ENCODE measurements at regions not wholly inside any gene's neighbourhood (a gene's known extent, or its start where the extent isn't known, plus 50 kb on each side); places are given as distances from the start of the nearest gene placed in this dataset.

GRCh38 chr9:71242081-71242480 is 120.7 kb upstream of the TRPM3 start:
- Histone ChIP-seq H3K4me3 (ENCODE audit: low read length in 2 of 2) (no peak overlapping the region), H3K27me3 (ENCODE audit: control insufficient read depth in 2 of 2, insufficient read depth in 2 of 2, low read length in 2 of 2) (no peaks in the 10 kb centered on the region), H3K9ac (ENCODE audit: low read depth in 1 of 2, low read length in 2 of 2) (no peak overlapping the region), H3K27ac (ENCODE audit: low read depth in 2 of 2, low read length in 2 of 2) (no peak overlapping the region), H3K9me3 (ENCODE audit: control insufficient read depth in 2 of 2, low read length in 2 of 2) (no peaks in the 10 kb centered on the region), H3K36me3 (ENCODE audit: control insufficient read depth in 2 of 2, insufficient read depth in 2 of 2, low read length in 2 of 2) (no peaks in the 10 kb centered on the region), H3K4me1 (ENCODE audit: control insufficient read depth in 2 of 2, insufficient read depth in 2 of 2, low read length in 2 of 2) (no peaks in the 10 kb centered on the region)

GRCh38 chr9:71237051-71237450 is 115.6 kb upstream of the TRPM3 start:
- Histone ChIP-seq H3K4me3 (ENCODE audit: low read length in 2 of 2) (no peak overlapping the region), H3K27ac (ENCODE audit: low read depth in 2 of 2, low read length in 2 of 2) (no peak overlapping the region), H3K4me1 (ENCODE audit: control insufficient read depth in 2 of 2, insufficient read depth in 2 of 2, low read length in 2 of 2) (no peaks in the 10 kb centered on the region), H3K27me3 (ENCODE audit: control insufficient read depth in 2 of 2, insufficient read depth in 2 of 2, low read length in 2 of 2) (no peaks in the 10 kb centered on the region), H3K36me3 (ENCODE audit: control insufficient read depth in 2 of 2, insufficient read depth in 2 of 2, low read length in 2 of 2) (no peaks in the 10 kb centered on the region), H3K9ac (ENCODE audit: low read depth in 1 of 2, low read length in 2 of 2) (no peak overlapping the region), H3K9me3 (ENCODE audit: control insufficient read depth in 2 of 2, low read length in 2 of 2) (no peaks in the 10 kb centered on the region)

GRCh38 chr9:71233646-71234045 is 112.2 kb upstream of the TRPM3 start:
- Histone ChIP-seq H3K9me3 (ENCODE audit: control insufficient read depth in 2 of 2, low read length in 2 of 2) (no peaks in the 10 kb centered on the region), H3K4me3 (ENCODE audit: low read length in 2 of 2) (no peak overlapping the region), H3K27me3 (ENCODE audit: control insufficient read depth in 2 of 2, insufficient read depth in 2 of 2, low read length in 2 of 2) (no peaks in the 10 kb centered on the region)

GRCh38 chr9:71223953-71224538 is 102.6 kb upstream of the TRPM3 start:
- Histone ChIP-seq H3K36me3 (ENCODE audit: control insufficient read depth in 2 of 2, insufficient read depth in 2 of 2, low read length in 2 of 2) (no peaks in the 10 kb centered on the region), H3K9me3 (ENCODE audit: control insufficient read depth in 2 of 2, low read length in 2 of 2) (no peaks in the 10 kb centered on the region), H3K9ac (ENCODE audit: low read depth in 1 of 2, low read length in 2 of 2) (no peak overlapping the region), H3K4me1 (ENCODE audit: control insufficient read depth in 2 of 2, insufficient read depth in 2 of 2, low read length in 2 of 2) (no peaks in the 10 kb centered on the region), H3K27ac (ENCODE audit: low read depth in 2 of 2, low read length in 2 of 2) (no peak overlapping the region), H3K4me3 (ENCODE audit: low read length in 2 of 2) (no peak overlapping the region), H3K27me3 (ENCODE audit: control insufficient read depth in 2 of 2, insufficient read depth in 2 of 2, low read length in 2 of 2) (no peaks in the 10 kb centered on the region)

More at GRCh38 chr9:71233646-71234045, 112.2 kb upstream of the TRPM3 start:
- Histone ChIP-seq H3K36me3 (ENCODE audit: control insufficient read depth in 2 of 2, insufficient read depth in 2 of 2, low read length in 2 of 2) (no peaks in the 10 kb centered on the region), H3K27ac (ENCODE audit: low read depth in 2 of 2, low read length in 2 of 2) (no peak overlapping the region), H3K9ac (ENCODE audit: low read depth in 1 of 2, low read length in 2 of 2) (no peak overlapping the region), H3K4me1 (ENCODE audit: control insufficient read depth in 2 of 2, insufficient read depth in 2 of 2, low read length in 2 of 2) (no peaks in the 10 kb centered on the region)

- Histone ChIP-seq H3K9me3 (ENCODE audit: control insufficient read depth in 2 of 2, low read length in 2 of 2) (no peaks in the 10 kb centered on the region), H3K4me3 (ENCODE audit: low read length in 2 of 2) (no peak overlapping the region), H3K9ac (ENCODE audit: low read depth in 1 of 2, low read length in 2 of 2) (no peak overlapping the region), H3K4me1 (ENCODE audit: control insufficient read depth in 2 of 2, insufficient read depth in 2 of 2, low read length in 2 of 2) (no peaks in the 10 kb centered on the region), H3K27ac (ENCODE audit: low read depth in 2 of 2, low read length in 2 of 2) (no peak overlapping the region), H3K27me3 (ENCODE audit: control insufficient read depth in 2 of 2, insufficient read depth in 2 of 2, low read length in 2 of 2) (no peaks in the 10 kb centered on the region), H3K36me3 (ENCODE audit: control insufficient read depth in 2 of 2, insufficient read depth in 2 of 2, low read length in 2 of 2) (no peaks in the 10 kb centered on the region)
Observed at GRCh38 chr9:71218774-71219173, 97.4 kb upstream of the TRPM3 start.

- no peak overlapping the region for H3K9ac ChIP-seq (ENCODE audit: low read depth in 1 of 2, low read length in 2 of 2)
- no peak overlapping the region for H3K4me3 ChIP-seq (ENCODE audit: low read length in 2 of 2)
Observed at GRCh38 chr9:71213633-71214032, 92.2 kb upstream of the TRPM3 start.

GRCh38 chr9:71210326-71210725 is 88.9 kb upstream of the TRPM3 start:
- Histone ChIP-seq H3K27me3 (ENCODE audit: control insufficient read depth in 2 of 2, insufficient read depth in 2 of 2, low read length in 2 of 2) (no peaks in the 10 kb centered on the region), H3K36me3 (ENCODE audit: control insufficient read depth in 2 of 2, insufficient read depth in 2 of 2, low read length in 2 of 2) (no peaks in the 10 kb centered on the region), H3K27ac (ENCODE audit: low read depth in 2 of 2, low read length in 2 of 2) (no peak overlapping the region), H3K9ac (ENCODE audit: low read depth in 1 of 2, low read length in 2 of 2) (no peak overlapping the region), H3K4me3 (ENCODE audit: low read length in 2 of 2) (no peak overlapping the region), H3K4me1 (ENCODE audit: control insufficient read depth in 2 of 2, insufficient read depth in 2 of 2, low read length in 2 of 2) (no peaks in the 10 kb centered on the region), H3K9me3 (ENCODE audit: control insufficient read depth in 2 of 2, low read length in 2 of 2) (peaks cover 0 to 2% of the 10 kb centered on the region in 2 donors)

More at GRCh38 chr9:71213633-71214032, 92.2 kb upstream of the TRPM3 start:
- H3K27me3 ChIP-seq (ENCODE audit: control insufficient read depth in 2 of 2, insufficient read depth in 2 of 2, low read length in 2 of 2), result no peaks in the 10 kb centered on the region
- no peaks in the 10 kb centered on the region for H3K4me1 ChIP-seq (ENCODE audit: control insufficient read depth in 2 of 2, insufficient read depth in 2 of 2, low read length in 2 of 2)
- peaks cover 0 to 2% of the 10 kb centered on the region in 2 donors for H3K9me3 ChIP-seq (ENCODE audit: control insufficient read depth in 2 of 2, low read length in 2 of 2)
- H3K27ac ChIP-seq (ENCODE audit: low read depth in 2 of 2, low read length in 2 of 2), result no peak overlapping the region
- no peaks in the 10 kb centered on the region for H3K36me3 ChIP-seq (ENCODE audit: control insufficient read depth in 2 of 2, insufficient read depth in 2 of 2, low read length in 2 of 2)

- no peak overlapping the region for H3K27ac ChIP-seq (ENCODE audit: low read depth in 2 of 2, low read length in 2 of 2)
- no peak overlapping the region for H3K9ac ChIP-seq (ENCODE audit: low read depth in 1 of 2, low read length in 2 of 2)
- H3K4me1 ChIP-seq (ENCODE audit: control insufficient read depth in 2 of 2, insufficient read depth in 2 of 2, low read length in 2 of 2), result no peaks in the 10 kb centered on the region
- peaks cover 0 to 2% of the 10 kb centered on the region in 2 donors for H3K9me3 ChIP-seq (ENCODE audit: control insufficient read depth in 2 of 2, low read length in 2 of 2)
- no peaks in the 10 kb centered on the region for H3K27me3 ChIP-seq (ENCODE audit: control insufficient read depth in 2 of 2, insufficient read depth in 2 of 2, low read length in 2 of 2)
- H3K4me3 ChIP-seq (ENCODE audit: low read length in 2 of 2), result no peak overlapping the region
- H3K36me3 ChIP-seq (ENCODE audit: control insufficient read depth in 2 of 2, insufficient read depth in 2 of 2, low read length in 2 of 2), result no peaks in the 10 kb centered on the region
Observed at GRCh38 chr9:71209890-71210289, 88.5 kb upstream of the TRPM3 start.

GRCh38 chr9:71202931-71203330 is 81.5 kb upstream of the TRPM3 start:
- H3K9ac ChIP-seq (ENCODE audit: low read depth in 1 of 2, low read length in 2 of 2), result no peak overlapping the region
- no peak overlapping the region for H3K27ac ChIP-seq (ENCODE audit: low read depth in 2 of 2, low read length in 2 of 2)
- no peaks in the 10 kb centered on the region for H3K4me1 ChIP-seq (ENCODE audit: control insufficient read depth in 2 of 2, insufficient read depth in 2 of 2, low read length in 2 of 2)
- H3K9me3 ChIP-seq (ENCODE audit: control insufficient read depth in 2 of 2, low read length in 2 of 2), result no peaks in the 10 kb centered on the region
- H3K36me3 ChIP-seq (ENCODE audit: control insufficient read depth in 2 of 2, insufficient read depth in 2 of 2, low read length in 2 of 2), result no peaks in the 10 kb centered on the region
- no peak overlapping the region for H3K4me3 ChIP-seq (ENCODE audit: low read length in 2 of 2)
- no peaks in the 10 kb centered on the region for H3K27me3 ChIP-seq (ENCODE audit: control insufficient read depth in 2 of 2, insufficient read depth in 2 of 2, low read length in 2 of 2)

- Histone ChIP-seq H3K27ac (ENCODE audit: low read depth in 2 of 2, low read length in 2 of 2) (no peak overlapping the region), H3K4me1 (ENCODE audit: control insufficient read depth in 2 of 2, insufficient read depth in 2 of 2, low read length in 2 of 2) (no peaks in the 10 kb centered on the region), H3K36me3 (ENCODE audit: control insufficient read depth in 2 of 2, insufficient read depth in 2 of 2, low read length in 2 of 2) (no peaks in the 10 kb centered on the region), H3K9me3 (ENCODE audit: control insufficient read depth in 2 of 2, low read length in 2 of 2) (no peaks in the 10 kb centered on the region), H3K4me3 (ENCODE audit: low read length in 2 of 2) (no peak overlapping the region), H3K27me3 (ENCODE audit: control insufficient read depth in 2 of 2, insufficient read depth in 2 of 2, low read length in 2 of 2) (no peaks in the 10 kb centered on the region), H3K9ac (ENCODE audit: low read depth in 1 of 2, low read length in 2 of 2) (no peak overlapping the region)
Observed at GRCh38 chr9:71191708-71192107, 70.3 kb upstream of the TRPM3 start.

GRCh38 chr9:71183251-71183650 is 61.8 kb upstream of the TRPM3 start:
- no peaks in the 10 kb centered on the region for H3K36me3 ChIP-seq (ENCODE audit: control insufficient read depth in 2 of 2, insufficient read depth in 2 of 2, low read length in 2 of 2)
- no peaks in the 10 kb centered on the region for H3K9me3 ChIP-seq (ENCODE audit: control insufficient read depth in 2 of 2, low read length in 2 of 2)
- H3K27ac ChIP-seq (ENCODE audit: low read depth in 2 of 2, low read length in 2 of 2), result no peak overlapping the region
- no peaks in the 10 kb centered on the region for H3K27me3 ChIP-seq (ENCODE audit: control insufficient read depth in 2 of 2, insufficient read depth in 2 of 2, low read length in 2 of 2)
- H3K4me3 ChIP-seq (ENCODE audit: low read length in 2 of 2), result no peak overlapping the region
- no peak overlapping the region for H3K9ac ChIP-seq (ENCODE audit: low read depth in 1 of 2, low read length in 2 of 2)
- peaks cover 0 to 5% of the 10 kb centered on the region in 2 donors for H3K4me1 ChIP-seq (ENCODE audit: control insufficient read depth in 2 of 2, insufficient read depth in 2 of 2, low read length in 2 of 2)

All from mucosa of rectum (tissue), 2 donors.